GM20000 (cell line): ENCODE measurements at regions not wholly inside any gene's neighbourhood (a gene's known extent, or its start where the extent isn't known, plus 50 kb on each side); places are given as distances from the start of the nearest gene placed in this dataset.

Experiments
- DNase-seq: peaks from one replicate; pipeline ENCODE4 v3.0.0; 2012; ENCODE audit warnings: low spot score
- TF ChIP-seq, protein P1 (sequence below): IDR thresholded peaks from 2 replicates; pipeline ENCODE4 v1.5.1; 2012; ENCODE audit warnings: mild to moderate bottlenecking, control low read depth; ENCODE audit errors: extremely low read depth, missing control alignments

DNA sequence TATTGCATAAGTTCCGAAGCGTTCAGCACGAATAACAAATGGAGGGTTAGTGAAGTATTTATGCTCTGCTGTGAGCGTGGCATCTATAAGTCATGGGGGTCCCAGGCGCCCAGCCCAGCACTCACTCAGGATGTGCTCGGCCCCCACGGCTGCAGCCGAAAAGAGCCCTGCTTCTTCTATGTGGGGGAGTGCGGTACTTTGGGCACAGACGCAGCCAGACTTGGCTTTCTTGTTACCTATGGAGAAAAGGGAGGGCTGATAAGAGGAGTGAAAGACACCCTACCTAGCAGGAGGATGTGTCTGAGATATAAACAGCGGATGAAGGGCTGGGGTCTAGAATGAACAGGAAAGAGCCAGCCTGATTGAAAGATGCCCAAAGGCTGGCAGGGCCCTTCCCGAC lies 51.4 kb downstream of the MRPL36 start:
- TF ChIP-seq, protein P1, sequence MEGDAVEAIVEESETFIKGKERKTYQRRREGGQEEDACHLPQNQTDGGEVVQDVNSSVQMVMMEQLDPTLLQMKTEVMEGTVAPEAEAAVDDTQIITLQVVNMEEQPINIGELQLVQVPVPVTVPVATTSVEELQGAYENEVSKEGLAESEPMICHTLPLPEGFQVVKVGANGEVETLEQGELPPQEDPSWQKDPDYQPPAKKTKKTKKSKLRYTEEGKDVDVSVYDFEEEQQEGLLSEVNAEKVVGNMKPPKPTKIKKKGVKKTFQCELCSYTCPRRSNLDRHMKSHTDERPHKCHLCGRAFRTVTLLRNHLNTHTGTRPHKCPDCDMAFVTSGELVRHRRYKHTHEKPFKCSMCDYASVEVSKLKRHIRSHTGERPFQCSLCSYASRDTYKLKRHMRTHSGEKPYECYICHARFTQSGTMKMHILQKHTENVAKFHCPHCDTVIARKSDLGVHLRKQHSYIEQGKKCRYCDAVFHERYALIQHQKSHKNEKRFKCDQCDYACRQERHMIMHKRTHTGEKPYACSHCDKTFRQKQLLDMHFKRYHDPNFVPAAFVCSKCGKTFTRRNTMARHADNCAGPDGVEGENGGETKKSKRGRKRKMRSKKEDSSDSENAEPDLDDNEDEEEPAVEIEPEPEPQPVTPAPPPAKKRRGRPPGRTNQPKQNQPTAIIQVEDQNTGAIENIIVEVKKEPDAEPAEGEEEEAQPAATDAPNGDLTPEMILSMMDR, result no peak
- DNase-seq, result no peak

DNA sequence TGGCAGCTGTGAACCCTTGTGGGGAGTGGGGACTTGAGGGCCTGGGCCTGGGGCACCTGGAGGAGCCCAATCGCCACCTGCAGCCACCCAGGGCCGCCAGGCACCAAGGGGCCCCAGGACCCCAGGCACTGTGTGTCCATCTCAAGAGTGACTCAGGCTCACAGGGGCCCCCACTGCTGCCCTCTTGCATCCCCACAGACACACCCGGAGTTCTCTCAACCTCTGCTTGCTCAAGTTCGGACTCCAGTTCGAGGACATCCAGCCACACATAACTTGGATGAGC lies 51.9 kb downstream of the MRPL36 start:
- no peak for DNase-seq
- TF ChIP-seq, protein P1, result no peak

DNA sequence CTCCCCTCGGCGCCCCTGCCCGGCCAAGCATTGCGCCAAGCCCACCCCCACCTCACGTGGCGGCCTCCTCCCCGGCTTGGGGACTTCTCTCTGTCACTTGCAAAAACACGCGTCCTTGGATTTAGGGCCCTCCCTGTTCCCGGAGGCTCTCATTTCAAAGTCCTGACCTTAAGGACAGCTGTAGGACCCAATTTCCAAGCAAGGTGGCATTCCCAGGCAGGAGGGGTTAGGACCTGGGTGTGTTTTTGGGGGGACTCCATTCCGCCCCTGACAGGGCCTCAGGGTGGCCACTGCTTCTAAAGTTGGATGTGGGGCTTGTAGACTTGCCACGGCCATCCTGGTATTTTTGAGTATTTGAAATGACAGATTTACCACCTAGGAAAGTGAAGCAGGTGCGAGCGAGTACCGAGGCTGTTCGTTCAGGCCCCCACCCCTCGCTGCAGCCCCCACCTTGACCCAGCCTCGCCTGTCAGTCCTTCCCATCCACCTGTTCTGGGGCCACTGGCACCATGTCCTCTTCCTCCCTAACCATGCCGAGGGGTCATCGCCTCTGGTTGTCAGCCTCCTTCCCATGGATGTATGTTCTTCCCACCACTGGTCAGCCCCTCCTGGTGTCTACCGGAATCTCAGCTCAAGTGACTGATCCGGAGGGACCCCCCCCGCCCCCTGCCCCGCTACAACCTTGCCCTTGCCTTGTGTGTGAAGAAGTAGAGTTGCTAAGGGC lies 52.4 kb downstream of the MRPL36 start:
- TF ChIP-seq, protein P1, result no peak
- DNase-seq, result no peak

DNA sequence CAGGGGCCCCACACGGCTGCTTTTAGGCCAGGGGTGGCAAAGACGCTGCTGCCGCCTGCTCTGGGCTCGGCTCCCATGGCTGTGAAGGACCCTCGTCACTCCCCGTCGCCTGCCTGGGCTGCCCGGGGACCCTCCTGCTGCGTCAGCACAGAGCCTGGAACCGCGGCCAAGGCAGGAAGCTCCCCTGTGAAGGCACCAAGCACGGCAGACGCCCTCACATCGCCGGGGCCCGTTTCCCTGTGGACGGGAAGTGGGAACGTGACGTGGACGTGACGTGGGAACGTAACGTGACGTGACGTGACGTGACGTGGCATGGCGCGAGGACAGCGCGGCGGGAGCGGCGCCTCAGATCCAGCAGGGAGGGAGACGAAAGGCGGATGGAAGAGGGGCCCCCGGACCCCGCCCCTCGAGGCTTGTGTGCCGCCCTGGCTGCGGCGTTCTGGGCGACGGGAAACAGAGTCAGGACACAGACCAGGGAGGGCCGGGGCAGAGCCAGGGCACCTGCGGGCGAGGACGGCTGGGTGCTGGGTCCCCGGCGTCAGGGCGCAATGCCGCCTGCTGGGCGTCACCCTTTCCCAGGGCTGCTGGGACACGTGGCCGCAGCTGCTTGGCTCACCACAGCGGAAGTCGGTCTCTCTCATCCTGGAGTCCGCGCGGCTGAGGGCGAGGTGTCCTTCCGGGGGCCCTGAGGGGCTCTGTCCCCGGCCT lies 53.1 kb downstream of the MRPL36 start:
- DNase-seq, result no peak
- TF ChIP-seq, protein P1, result no peak

DNA sequence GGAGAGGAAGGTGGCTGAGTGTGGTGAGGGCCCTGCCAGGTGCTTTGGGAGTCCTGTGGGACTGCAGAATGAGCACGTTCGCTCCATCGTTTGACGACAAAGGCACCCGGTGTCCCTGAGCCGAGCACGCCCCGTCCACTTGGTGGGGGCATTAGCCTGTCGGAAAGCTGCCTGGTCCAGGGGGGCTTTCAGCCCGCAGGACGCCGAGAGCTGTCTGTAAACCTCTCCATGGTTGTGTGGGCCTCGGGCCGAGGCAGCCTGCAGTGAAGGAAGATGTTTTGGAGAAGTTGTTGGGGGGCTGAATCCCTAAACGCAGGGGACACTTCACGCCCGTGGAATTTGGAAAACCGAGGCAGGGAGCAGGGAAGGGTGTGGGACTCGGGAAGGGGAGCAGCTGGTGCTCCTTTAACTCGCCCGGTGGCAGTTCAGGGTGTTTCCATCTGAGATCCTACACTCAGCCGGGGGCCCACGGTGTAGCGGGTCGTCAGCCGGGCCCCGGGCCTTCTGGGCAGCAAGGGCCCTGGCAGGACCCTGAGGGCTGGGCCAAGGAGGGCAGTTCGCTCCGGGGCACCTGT lies 53.8 kb downstream of the MRPL36 start:
- DNase-seq, result no peak
- TF ChIP-seq, protein P1, result no peak

DNA sequence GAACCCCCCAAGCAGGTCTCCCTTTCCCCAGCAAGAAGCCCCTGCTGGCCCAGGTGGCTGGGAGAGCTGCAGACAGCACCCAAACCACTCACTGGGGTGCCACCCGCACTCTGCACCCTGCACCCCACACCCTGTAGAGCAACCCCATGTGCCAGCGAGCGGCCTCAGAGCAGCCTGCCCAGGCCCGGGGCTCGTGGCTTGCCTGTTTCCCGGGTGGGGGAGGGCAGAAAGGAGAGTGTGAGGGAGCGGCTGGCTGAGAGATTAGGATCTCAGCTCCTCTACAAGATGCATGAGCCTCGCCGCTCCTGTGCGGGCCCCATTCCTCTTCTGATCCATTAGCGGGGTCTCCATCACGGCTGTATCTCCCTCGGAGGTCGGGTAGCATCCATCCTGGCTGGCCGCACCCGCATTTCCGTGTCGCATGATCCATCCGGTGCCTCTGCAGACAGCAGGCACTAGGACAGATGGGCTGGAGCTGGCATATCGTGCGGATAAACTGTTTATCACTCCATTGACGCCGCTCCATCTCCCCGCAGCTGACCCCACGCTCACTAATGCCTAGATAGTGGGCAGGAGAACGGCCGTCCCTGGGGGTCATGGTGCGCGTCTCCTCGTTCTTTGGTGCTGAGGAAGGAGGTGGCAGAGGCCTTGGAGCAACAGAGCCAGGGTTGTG lies 54.4 kb downstream of the MRPL36 start:
- TF ChIP-seq, protein P1, result no peak
- DNase-seq, result no peak
